ENCODE measurements at regions not wholly inside any gene's neighbourhood (a gene's known extent, or its start where the extent isn't known, plus 50 kb on each side); places are given as distances from the start of the nearest gene placed in this dataset.

DNA sequence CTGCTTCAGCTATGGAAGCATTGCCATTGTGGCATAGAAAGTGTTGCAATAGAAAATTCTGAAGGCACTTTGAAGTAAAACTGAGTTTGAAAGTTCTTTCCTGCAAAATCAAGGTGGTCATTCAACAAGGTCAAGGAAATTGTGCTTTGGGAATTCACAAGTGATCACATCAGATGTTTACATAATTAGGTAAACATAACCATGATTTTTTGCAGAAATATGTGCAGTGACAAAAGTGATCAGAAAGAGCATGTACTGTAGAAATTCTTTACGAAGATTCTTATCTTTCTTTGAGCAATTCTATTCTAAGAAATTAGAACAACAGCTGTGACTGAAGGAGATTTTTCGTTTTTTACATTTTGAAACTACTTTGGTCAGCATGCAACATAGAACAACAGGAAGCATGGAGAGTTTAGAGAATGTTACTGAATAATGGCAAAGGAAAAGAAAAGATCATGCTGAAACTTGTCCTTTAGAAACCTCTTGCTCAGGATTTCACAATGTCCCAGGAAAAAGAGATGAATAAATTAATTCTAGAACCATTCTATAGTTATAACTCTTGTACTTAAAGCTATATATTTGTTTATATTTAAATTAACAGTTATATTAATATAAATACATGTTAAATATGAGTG lies 643.4 kb upstream of the ARPP21 start:
- DNase-seq (ENCODE audit: low read depth in 1 of 2, low spot score in 1 of 2) = no peak
- H3K27me3 ChIP-seq (ENCODE audit: insufficient read depth, poor library complexity, severe bottlenecking) = no peaks in the 10 kb centered on the region
- no peak overlapping the region for H3K4me3 ChIP-seq (replicated peaks; ENCODE audit: insufficient read depth, low read length)
- TF ChIP-seq, protein P1, sequence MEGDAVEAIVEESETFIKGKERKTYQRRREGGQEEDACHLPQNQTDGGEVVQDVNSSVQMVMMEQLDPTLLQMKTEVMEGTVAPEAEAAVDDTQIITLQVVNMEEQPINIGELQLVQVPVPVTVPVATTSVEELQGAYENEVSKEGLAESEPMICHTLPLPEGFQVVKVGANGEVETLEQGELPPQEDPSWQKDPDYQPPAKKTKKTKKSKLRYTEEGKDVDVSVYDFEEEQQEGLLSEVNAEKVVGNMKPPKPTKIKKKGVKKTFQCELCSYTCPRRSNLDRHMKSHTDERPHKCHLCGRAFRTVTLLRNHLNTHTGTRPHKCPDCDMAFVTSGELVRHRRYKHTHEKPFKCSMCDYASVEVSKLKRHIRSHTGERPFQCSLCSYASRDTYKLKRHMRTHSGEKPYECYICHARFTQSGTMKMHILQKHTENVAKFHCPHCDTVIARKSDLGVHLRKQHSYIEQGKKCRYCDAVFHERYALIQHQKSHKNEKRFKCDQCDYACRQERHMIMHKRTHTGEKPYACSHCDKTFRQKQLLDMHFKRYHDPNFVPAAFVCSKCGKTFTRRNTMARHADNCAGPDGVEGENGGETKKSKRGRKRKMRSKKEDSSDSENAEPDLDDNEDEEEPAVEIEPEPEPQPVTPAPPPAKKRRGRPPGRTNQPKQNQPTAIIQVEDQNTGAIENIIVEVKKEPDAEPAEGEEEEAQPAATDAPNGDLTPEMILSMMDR (IDR thresholded peaks at IDR 0.05; ENCODE audit: insufficient read depth, low read length) = no peak
- no peak for TF ChIP-seq GABPA (IDR thresholded peaks at IDR 0.05; ENCODE audit: low read depth)
- no peak for TF ChIP-seq POLR2AphosphoS5 (IDR thresholded peaks at IDR 0.05; ENCODE audit: low read depth)
- TF ChIP-seq, protein P2, sequence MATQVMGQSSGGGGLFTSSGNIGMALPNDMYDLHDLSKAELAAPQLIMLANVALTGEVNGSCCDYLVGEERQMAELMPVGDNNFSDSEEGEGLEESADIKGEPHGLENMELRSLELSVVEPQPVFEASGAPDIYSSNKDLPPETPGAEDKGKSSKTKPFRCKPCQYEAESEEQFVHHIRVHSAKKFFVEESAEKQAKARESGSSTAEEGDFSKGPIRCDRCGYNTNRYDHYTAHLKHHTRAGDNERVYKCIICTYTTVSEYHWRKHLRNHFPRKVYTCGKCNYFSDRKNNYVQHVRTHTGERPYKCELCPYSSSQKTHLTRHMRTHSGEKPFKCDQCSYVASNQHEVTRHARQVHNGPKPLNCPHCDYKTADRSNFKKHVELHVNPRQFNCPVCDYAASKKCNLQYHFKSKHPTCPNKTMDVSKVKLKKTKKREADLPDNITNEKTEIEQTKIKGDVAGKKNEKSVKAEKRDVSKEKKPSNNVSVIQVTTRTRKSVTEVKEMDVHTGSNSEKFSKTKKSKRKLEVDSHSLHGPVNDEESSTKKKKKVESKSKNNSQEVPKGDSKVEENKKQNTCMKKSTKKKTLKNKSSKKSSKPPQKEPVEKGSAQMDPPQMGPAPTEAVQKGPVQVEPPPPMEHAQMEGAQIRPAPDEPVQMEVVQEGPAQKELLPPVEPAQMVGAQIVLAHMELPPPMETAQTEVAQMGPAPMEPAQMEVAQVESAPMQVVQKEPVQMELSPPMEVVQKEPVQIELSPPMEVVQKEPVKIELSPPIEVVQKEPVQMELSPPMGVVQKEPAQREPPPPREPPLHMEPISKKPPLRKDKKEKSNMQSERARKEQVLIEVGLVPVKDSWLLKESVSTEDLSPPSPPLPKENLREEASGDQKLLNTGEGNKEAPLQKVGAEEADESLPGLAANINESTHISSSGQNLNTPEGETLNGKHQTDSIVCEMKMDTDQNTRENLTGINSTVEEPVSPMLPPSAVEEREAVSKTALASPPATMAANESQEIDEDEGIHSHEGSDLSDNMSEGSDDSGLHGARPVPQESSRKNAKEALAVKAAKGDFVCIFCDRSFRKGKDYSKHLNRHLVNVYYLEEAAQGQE (IDR thresholded peaks at IDR 0.05; ENCODE audit: insufficient replicate concordance, low read depth) = no peak
- TF ChIP-seq SPI1 (IDR thresholded peaks at IDR 0.05; ENCODE audit: borderline replicate concordance, low read depth) = no peak
- no peak overlapping the region for H3K27ac ChIP-seq (replicated peaks)

DNA sequence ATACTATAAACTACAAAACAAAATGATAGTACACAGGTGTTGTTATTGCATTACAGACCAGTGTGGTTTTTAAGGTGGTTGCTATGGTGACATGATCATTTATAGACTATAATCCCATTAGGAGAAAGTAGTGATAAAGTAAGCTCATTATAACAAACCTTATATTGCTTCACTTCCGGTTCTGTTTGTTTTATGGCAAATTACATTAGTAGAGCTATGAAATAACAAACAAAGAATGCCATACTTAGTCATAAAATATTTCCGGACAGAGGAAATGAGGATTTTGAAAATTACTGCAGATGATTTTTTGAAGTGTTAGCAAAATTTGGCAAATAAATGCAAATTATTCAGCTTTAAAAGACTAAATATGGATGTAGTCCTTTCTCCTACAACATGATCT lies 640.4 kb upstream of the ARPP21 start:
- DNase-seq (ENCODE audit: low read depth in 1 of 2, low spot score in 1 of 2) = no peak
- Histone ChIP-seq H3K27ac (replicated peaks) (no peak overlapping the region), H3K27me3 (ENCODE audit: insufficient read depth, poor library complexity, severe bottlenecking) (no peaks in the 10 kb centered on the region), H3K4me3 (replicated peaks; ENCODE audit: insufficient read depth, low read length) (no peak overlapping the region)
- TF ChIP-seq, protein P1 (IDR thresholded peaks at IDR 0.05; ENCODE audit: insufficient read depth, low read length) = no peak
- no peak for TF ChIP-seq POLR2AphosphoS5 (IDR thresholded peaks at IDR 0.05; ENCODE audit: low read depth)
- TF ChIP-seq, protein P2 (IDR thresholded peaks at IDR 0.05; ENCODE audit: insufficient replicate concordance, low read depth) = no peak
- TF ChIP-seq SPI1 (IDR thresholded peaks at IDR 0.05; ENCODE audit: borderline replicate concordance, low read depth) = no peak

DNA sequence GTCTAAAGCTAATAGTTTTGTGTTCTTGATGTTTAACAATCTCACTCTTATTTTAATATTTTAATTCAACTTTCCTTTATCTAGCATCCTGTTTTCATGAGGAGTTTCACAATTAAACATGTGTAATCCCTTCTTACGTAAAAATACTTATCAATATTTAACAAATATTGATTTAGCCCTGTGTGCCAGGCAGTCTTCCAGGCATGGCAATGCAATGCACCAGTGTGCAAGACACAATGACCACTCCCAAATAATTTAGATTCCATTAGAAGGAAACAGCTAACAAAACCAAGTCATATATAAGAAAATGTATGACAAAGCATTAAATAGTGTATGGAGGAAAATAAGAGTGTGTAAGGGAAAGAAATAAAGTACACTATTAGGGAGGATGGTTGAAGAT lies 627.1 kb upstream of the ARPP21 start:
- no peaks in the 10 kb centered on the region for H3K27me3 ChIP-seq (ENCODE audit: insufficient read depth, poor library complexity, severe bottlenecking)
- no peak overlapping the region for H3K27ac ChIP-seq (replicated peaks)
- no peak overlapping the region for H3K4me3 ChIP-seq (replicated peaks; ENCODE audit: insufficient read depth, low read length)
- TF ChIP-seq, protein P1 (IDR thresholded peaks at IDR 0.05; ENCODE audit: insufficient read depth, low read length) = no peak
- TF ChIP-seq, protein P2 (IDR thresholded peaks at IDR 0.05; ENCODE audit: insufficient replicate concordance, low read depth) = no peak
- TF ChIP-seq POLR2AphosphoS5 (IDR thresholded peaks at IDR 0.05; ENCODE audit: low read depth) (no peak), SPI1 (IDR thresholded peaks at IDR 0.05; ENCODE audit: borderline replicate concordance, low read depth) (no peak), GABPA (IDR thresholded peaks at IDR 0.05; ENCODE audit: low read depth) (no peak)
- DNase-seq (ENCODE audit: low read depth in 1 of 2, low spot score in 1 of 2) = no peak

All from HL-60 (cell line).